WI38 (cell line): ENCODE measurements at regions not wholly inside any gene's neighbourhood (a gene's known extent, or its start where the extent isn't known, plus 50 kb on each side); places are given as distances from the start of the nearest gene placed in this dataset.

Experiments used
- H3K4me3 ChIP-seq: 2 replicates; pipeline ENCODE4 v1.5.1; 2011; ENCODE audit warnings: low read depth, mild to moderate bottlenecking, control low read depth, low read length
- TF ChIP-seq, protein P1 (sequence below): IDR thresholded peaks from 2 replicates; pipeline ENCODE4 v1.5.1; 2012; ENCODE audit warnings: low read depth, mild to moderate bottlenecking, control low read depth, low read length

GRCh38 chr11:122267602-122268001 lies 151.6 kb upstream of the BLID start:
- TF ChIP-seq, protein P1, sequence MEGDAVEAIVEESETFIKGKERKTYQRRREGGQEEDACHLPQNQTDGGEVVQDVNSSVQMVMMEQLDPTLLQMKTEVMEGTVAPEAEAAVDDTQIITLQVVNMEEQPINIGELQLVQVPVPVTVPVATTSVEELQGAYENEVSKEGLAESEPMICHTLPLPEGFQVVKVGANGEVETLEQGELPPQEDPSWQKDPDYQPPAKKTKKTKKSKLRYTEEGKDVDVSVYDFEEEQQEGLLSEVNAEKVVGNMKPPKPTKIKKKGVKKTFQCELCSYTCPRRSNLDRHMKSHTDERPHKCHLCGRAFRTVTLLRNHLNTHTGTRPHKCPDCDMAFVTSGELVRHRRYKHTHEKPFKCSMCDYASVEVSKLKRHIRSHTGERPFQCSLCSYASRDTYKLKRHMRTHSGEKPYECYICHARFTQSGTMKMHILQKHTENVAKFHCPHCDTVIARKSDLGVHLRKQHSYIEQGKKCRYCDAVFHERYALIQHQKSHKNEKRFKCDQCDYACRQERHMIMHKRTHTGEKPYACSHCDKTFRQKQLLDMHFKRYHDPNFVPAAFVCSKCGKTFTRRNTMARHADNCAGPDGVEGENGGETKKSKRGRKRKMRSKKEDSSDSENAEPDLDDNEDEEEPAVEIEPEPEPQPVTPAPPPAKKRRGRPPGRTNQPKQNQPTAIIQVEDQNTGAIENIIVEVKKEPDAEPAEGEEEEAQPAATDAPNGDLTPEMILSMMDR: no peak
- no peak overlapping the region for H3K4me3 ChIP-seq

- no peak overlapping the region for H3K4me3 ChIP-seq
- TF ChIP-seq, protein P1: no peak
Observed at GRCh38 chr11:122265981-122266380, 150.0 kb upstream of the BLID start.

- H3K4me3 ChIP-seq: no peak overlapping the region
- TF ChIP-seq, protein P1: no peak
Observed at GRCh38 chr11:122264121-122264520, 148.1 kb upstream of the BLID start.

DNA sequence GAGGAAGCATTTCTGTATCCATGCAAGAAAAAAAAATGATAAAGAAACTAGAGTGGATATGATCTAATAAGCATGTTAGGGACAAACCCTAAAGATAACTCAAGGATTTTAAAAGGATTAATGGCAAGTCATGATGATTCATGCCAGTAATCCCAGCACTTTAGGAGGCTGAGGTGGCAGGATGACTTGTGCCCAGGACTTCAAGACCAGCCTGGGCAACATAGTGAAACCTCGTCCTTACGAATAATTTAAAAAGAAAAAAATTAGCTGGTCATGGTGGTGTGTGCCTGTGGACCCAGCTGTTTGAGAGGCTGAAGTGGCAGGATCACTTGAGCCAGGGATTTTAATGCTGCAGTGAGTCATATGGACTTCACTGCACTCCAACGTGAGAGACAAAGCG lies 145.5 kb upstream of the BLID start:
- TF ChIP-seq, protein P1: no peak
- H3K4me3 ChIP-seq: no peak overlapping the region

DNA sequence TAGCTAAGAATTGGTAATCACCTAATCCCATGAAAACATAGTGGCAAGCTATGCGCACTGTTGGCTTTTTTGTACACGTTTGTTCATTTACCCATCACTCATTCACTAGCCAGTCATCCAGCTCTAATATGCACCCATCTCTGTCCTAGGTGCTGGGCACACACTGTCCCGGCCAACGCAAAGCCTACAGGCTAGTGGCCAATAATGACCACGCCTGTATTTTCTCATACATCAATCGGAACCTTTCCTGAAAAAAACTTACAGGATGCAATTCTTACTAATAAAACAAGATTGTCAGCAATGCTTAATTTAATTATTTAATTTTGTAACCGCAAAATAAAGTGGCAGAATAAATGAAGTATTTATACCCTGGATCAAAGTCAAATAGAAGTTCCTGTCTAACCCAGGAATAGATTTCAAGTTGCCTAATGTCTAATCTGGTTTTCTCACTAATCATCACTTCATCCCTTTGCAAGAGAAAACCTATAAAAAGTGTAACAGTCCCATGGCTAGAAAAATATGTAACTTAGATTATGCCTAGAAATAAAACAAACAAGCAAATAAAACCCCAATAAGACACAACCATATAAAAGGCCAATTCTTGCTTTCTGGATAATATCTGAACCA lies 143.3 kb upstream of the BLID start:
- TF ChIP-seq, protein P1: no peak
- no peak overlapping the region for H3K4me3 ChIP-seq

- no peak overlapping the region for H3K4me3 ChIP-seq
- TF ChIP-seq, protein P1: no peak
Observed at GRCh38 chr11:122258446-122259194, 142.6 kb upstream of the BLID start.

- no peak overlapping the region for H3K4me3 ChIP-seq
- TF ChIP-seq, protein P1: no peak
Observed at GRCh38 chr11:122253589-122254231, 137.7 kb upstream of the BLID start.
